NCI-H1092 treated with DMSO at 0.1 percent for 48 hours (cell line): ENCODE measurements at regions not wholly inside any gene's neighbourhood (a gene's known extent, or its start where the extent isn't known, plus 50 kb on each side); places are given as distances from the start of the nearest gene placed in this dataset.
A peak's percentile ranks its signal among the peaks of the same experiment; 100 is the strongest.

Source experiments
- DNase-seq: peaks from one replicate; lab custom pipeline; 2025; lab: John Stamatoyannopoulos, UW

DNA sequence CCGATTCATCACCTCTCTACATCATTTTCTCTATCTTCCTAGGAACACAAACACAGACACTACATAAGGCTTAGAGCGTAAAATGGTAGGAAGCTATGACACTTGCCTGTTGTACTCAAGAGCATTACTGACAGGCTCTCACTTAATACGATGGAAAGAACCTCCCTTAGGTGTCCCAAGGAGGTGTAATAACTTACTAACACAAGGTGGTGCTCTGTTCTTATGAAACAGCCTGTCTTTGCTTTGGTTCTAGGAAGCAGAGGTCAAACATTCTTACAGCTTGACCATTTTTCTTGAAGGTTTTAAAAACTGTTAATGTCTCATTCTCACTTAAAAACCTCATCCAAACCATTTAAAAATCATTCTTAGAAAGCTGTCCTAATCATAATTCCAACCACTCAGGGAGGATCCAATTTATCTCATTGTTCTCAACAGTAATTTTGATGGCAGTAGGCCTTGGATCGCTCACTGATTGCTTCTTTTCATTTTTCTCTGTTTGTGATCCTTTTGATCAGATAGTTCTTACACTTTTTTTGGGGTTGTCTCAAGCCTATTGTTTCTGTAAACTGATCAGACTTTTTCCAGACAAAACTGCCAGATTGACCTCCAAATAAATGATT lies 317.8 kb upstream of the AGTR1 start:
- peak; percentile 9 for DNase-seq

DNA sequence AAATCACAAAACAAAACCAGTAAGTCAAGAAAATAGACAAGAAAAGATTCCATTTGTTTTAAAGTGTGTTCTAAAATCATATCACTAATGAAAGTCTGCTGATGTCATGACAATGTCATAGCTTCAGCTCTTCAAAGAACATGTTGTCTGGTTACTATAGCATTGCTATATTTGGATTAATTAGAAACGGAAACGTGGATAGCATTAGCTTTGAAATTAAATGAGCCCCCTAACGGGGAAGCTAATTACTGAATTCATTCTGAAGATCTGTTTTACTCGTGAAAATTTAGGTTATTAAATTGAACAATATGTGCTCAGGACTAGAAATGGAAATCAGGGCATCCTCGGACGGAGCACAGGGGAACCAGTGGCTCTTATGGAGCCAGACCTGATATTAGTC lies 316.7 kb upstream of the AGTR1 start:
- DNase-seq: no peak

DNA sequence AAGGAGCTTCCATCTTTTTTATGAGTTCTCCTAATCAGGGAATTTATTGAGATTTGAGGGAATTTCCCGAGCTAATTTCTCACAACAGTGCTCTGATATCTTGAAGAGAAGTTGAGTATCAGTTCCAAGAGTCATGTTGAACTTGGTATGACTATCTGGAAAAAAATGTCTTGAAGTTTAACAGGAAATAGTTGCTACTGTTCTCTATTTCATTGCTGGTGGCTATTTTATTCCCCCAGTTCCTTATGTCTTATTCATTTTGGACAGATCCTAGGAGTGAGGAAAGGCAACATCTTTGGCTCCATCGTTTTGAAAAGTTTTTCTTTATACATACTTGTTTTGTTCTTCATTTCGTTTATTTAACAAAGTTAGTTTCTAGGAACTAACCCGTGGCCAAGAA lies 307.8 kb upstream of the AGTR1 start:
- DNase-seq: no peak

DNA sequence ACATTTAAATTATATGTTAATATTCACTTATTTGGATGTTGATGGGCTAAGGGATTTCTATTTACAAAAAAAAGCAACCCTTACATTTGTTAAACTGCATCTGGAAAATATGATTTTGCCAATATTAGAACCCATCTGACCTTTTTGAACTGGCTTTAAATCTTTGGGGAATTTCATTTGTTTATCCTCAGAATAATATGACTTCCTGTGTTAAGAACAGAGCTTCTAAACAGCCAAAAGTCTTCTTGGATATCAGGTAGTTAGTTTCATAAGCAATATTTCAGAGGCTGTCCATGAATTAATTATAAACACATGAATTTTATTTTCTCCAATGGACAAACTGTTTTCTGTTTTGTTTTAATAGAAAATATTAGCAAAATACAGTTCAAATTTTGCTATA lies 301.9 kb upstream of the AGTR1 start:
- DNase-seq: no peak

DNA sequence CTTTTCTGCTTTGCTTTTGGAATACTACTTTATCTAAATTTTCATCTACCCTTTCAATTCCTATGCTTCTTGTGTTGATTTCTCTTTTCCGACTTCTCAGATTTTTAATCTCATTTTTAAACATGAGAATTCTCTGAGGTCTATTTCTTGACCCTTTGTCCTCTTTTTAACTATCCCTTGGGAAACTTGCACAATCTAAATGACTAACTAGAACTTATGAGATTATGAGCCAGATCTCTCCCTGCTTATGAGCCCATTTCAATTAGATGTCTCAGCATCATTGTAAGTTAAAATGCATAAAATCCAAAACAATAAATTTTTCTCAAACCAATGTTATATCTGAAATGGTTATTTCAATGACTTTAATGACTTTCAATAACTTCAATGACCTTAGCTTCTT lies 296.9 kb upstream of the AGTR1 start:
- no peak for DNase-seq

DNA sequence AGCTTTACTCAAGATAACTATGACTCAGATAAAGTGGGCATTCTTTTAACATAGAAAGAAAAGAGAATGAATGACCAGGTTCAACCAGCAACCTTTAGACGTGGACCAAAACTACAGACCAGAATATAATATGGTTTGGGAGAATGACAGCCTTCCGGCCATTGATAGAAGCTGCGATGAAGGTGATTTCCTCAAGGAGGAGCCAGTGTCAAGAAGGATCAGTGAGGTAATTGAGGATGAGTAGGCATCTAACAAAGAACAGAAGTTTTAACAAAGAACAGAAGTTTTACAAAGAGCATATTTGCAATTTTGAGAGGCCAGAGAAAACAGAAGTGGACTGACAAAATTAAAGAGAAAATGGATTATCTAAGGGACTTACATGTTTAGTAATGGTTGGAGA lies 289.0 kb upstream of the AGTR1 start:
- DNase-seq: no peak

DNA sequence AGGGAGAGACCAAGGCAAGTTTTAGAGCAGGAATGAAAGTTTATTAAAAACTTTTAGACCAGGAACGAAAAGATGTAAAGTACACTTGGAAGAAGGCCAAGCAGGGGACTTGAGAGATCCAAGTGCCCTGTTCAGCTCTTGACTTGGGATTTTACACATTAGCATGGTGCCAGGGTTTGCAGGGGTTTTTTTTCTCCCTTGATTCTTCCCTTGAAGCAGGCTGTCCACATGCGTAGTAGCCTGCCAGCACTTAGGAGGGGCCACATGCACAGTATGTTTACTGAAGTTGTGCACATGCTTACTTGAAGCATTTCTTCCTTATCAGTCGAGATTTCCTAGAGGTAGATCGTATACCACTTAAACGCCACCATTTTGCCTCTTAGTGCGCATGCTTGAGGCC lies 277.5 kb upstream of the AGTR1 start:
- DNase-seq: no peak

DNA sequence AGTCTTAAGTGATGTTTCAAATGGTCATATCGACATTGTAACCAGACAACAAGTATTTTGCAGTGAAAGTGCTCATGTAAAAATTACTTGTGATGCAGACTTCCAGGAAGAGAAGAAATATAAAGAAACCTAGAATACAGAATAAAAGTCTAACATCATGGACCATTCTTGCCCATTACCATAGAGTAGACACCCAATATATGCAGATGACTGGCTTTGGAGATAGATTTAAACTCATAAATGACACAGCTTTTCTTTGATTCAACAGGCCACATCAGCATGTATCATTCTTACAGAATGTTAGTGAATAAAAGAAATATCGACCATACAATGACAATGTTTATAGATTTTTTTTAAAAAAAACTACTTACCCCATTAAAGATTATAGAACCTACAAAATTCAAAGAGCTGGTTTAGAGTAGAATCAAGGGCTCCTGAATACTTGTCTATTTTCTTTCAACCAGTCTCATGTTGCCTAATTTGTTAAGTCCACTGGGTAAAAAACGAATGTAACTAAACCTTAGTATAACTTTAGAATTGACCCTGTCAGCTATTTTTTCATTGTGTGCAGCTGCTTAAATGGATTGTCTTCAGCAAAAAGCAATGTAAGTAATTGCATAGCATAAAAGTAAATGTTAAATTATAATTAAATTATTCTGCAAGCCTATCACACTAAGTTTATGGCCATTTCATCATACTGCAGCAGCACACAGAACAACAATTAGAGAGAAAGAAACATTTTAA lies 268.7 kb upstream of the AGTR1 start:
- DNase-seq: no peak

DNA sequence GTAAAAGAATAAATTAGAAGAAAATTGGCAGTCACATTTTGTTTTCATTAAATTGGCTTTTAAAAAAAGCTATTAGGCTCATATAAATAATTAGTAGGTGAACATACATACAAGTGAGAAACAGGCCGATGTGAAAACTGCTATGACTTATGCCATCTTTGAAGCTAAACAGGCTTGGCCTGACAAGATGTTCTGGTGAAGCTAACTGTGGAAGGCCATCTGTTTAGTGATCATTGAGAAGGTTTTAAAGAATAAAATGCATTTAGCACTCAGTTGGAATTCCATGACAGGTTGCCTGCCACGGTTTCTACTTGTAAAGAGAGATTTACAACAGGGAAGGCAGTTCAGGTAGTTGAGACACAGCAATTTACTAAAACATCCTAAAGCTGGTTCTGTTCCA lies 264.0 kb upstream of the AGTR1 start:
- DNase-seq: no peak

DNA sequence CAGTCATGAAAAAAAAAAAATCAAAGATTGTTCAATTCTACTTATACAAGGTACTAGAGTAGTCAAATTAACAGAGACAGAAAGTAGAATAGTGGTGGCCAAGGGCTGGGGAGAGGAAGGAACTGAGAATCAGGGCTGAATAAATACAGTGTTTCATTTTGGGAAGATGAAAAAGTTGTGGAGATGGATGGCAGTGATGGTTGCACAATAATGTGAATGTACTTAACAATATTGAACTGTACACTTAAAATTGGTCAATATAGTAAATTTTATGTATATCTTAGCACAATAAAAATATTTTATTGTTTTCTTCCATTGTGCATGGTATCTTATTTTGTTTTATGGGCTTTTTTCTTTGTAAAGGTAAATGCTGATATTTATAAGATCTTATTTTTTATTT lies 262.2 kb upstream of the AGTR1 start:
- DNase-seq: no peak

DNA sequence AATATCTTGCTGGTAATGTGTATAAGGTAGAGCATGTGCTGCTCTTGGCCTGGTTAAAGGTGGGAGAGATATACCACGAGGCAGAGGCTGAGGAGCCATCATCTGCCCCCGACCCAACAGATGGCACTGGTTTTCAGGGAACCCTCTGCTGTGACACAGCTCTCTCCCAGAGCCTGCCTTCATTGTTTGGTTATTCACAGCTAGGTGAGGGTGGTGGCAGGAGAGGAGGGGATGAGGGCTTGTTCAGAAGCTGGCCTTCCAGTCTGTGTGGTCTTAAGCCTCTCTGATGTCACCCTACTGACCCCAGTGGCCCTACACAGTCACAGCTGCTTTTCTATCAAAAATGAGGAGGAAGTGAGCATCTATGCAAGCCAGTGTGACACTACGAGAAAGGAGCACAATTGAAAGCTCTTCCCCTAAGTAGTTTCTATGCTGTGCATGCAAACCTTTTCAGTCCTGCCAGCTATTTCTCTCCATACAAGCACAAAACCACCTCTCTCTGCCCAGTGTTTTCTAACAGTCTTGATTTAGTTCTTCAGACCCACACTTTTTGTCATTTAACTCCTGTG lies 258.4 kb upstream of the AGTR1 start:
- DNase-seq: no peak

DNA sequence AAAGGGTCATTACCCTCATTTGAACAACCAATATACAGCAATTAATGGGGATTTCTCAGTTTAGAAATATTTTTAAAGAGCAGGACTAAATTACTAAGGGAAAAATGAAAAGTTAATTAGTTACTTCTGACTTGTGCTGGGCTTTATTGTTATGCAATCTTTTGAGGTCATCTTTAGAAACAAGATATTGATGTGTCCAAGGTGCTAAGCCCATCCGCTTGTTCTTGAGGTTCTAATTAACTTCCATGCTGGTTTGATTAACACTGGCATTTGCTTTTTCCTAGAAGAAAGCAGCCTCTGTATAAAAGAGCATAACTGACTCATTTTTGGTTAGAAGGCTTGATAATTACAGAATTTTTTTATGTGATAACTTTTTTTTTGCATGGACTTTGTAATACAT lies 256.5 kb upstream of the AGTR1 start:
- DNase-seq: no peak

DNA sequence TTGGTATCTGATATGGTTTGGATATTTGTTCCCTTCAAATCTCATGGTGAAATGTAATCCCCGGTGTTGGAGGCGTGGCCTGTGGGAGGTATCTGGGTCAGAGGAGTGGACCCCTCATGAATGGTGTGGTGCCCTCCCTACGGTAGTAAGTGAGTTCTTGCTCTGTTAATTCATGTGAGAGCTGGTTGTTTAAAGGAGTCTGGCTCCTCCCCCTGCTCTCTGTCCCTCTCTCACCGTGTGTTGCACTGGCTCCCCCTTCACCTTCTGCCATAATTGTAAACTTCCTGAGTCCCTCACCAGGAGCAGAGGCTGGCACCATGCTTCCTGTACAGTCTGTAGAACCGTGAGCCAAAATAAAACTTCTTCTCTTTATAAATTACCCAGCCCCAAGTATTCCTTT lies 246.9 kb upstream of the AGTR1 start:
- no peak for DNase-seq

DNA sequence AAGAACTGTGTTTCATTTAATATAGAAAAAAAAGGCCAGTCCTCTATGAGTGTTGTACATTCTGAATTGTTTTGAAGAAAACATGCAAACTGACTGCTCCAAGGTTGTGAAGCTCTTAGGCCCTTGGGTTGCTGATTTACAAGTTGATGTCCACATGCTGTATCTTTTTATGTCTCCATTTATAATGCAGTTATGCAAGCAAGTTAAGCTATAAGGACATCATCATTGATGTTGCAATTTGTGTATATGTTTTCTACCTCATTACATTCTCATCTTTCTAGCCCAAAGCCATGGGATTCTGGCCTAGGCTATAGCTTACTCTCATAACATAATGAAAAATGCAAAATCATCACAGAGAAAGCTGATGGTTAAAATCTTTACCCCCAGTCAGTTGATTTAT lies 245.7 kb upstream of the AGTR1 start:
- no peak for DNase-seq

DNA sequence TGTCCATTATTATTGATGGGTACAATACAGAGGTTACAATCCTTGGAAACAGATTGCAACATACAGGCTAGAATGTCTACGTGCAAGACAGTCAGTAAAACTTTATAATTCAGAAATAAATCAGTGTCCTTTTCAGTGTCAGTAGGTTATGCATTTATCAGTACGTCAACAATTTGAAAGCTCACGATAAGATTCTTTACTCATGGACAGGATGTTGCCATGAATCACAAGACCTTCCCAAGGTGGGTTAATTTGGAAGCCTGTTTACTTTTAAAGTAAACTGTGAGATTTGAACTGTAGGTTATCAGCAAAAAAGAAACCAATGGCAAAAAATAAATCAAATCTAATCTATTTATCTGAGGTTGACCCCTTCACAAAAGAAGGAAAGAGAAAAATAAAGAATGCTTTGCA lies 243.9 kb upstream of the AGTR1 start:
- no peak for DNase-seq

DNA sequence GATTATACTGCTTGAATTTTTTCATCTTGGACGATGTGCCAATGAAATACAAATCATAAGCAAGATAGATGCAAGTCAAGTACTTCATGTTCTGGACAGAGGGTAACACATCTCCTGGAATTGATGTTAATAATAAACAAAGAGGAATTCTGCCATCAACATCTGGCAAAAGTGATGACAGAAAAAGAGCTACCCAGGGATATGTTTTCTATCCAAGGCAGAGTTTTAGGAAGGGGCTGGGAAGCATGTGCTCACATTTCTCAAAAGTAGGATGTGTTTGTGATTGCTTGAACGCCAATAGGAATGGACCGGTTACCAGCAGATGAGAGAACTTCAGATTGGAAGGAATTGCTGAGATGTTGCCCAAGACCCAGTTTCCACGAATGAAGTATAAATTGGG lies 242.6 kb upstream of the AGTR1 start:
- no peak for DNase-seq

DNA sequence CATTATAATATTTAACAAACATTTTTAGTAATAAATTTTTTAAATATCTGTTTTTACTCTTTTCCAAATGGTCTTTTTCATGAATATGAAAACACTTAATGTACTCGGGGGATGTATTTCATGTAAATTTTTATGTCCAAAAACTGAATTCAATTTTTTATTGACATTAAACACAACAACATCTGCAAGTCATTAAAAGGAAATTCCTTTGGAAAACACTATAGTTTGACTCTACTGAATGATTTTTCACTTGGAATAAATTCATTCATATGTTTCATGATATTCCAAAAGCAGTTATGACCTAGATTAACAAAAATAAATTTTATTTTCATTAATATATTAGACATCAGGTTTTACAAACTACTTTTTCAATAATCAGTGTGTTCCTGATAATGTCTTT lies 239.8 kb upstream of the AGTR1 start:
- DNase-seq: no peak

DNA sequence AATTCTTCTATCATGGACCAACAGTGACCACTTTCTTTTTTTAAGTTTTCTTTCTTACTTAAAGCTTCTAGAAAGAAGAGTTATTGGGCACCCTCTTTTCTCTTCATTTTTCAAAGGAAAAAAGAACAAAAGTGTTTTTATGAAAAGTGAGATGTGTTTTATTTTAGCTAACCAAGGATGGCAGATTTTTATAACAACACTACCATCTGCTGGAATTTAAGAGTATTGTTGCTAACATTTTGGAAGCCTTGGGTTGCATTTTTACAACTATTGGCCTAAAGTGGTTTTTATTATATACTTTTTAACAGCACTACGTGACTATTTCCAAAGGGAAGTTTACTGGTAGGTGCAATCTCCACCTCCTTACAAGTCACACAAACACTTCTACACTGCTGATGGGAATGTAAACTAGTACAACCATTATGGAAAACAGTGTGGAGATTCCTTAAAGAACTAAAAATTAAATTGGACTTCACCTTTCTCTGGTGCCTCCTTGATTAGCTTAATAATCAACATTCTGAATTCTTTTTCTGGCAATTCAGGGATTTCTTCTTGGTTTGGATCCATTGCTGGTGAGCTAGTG lies 237.7 kb upstream of the AGTR1 start:
- no peak for DNase-seq

DNA sequence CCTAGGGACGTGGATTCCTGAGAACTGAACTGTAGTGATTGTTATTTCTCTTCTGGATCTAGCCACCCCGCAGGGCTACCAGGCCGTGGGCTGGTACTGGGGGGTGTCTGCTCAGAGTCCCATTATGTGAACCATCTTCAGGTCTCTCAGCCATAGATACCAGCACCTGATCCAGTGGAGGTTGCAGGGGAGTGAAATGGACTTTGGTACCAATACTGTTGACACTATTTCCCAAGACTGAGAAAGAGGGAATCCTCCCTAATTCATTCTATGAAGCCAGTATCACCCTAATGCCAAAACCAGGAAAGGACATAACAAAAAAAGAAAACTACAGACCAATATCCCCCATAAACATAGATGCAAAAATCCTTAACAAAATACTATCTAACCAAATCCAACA lies 237.0 kb upstream of the AGTR1 start:
- no peak for DNase-seq

DNA sequence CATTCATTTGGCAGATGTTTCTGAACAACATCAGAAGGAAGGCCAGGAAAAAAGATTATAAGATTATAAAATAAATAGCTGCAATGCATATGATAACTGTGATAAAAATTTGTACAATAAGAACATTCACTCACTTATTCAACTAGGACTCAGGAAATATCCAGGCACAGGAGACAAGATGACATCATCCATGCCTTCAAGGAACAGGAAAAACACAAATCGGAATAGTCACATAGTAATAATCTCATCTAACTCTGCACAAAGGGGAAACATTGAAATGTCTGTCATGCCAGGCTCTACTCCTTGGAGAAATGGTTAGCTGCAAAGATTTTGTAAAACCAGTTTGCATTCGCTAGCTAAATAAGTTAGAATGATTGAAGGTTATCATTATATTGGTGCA lies 233.5 kb upstream of the AGTR1 start:
- DNase-seq: no peak

DNA sequence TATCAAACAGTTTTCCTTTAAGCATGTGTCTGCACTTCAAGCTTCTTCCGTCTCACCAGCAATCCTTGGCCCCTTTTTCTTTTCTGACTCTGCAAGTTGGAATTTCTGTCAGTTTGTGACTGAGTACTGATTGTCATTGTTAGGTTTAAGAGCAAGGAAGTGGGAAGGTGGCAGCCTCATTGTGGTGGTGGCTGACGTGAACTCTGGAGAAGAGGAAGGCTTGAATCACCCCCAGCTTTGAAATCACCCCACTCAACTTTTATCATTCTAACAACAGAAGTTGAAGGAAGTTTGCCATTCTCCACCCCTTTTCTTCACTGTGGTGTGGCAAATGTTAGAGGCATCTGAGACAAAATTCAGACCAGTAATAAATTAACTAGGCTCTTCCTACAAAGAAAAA lies 231.6 kb upstream of the AGTR1 start:
- DNase-seq: no peak

DNA sequence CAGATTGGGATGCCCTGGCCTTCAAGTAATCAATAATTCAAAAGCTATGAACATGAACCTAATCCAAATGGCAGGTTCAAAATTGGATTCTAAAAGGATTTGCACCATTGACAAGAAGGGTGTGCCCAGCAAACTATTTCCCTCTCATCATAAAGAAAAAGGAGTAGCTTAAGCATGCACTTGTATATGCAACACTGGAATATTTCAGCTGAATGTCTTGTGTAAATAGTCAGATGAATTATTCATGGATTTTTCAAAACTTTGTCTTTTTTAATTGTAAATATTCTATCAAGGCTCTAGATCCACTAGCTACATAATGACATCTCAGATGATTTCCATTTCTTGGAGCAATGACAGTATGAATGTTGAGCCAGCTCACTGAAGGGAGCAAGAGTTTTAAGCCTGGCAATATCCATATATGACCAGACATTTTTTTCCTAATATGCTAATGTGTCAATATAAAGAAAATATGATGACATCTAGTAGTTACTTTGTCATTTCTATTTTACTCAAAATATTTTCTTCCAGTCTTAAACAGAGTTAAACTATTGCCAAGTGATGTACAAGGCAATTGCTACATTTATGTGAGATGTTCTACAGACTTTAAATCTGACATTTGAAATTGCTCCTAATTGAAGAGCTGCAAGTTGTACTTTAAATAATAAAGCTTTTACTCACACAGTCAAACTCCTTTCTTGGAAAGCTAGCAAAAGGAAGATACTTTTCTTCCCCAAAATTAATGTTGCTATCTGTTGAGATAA lies 230.5 kb upstream of the AGTR1 start:
- DNase-seq: no peak

DNA sequence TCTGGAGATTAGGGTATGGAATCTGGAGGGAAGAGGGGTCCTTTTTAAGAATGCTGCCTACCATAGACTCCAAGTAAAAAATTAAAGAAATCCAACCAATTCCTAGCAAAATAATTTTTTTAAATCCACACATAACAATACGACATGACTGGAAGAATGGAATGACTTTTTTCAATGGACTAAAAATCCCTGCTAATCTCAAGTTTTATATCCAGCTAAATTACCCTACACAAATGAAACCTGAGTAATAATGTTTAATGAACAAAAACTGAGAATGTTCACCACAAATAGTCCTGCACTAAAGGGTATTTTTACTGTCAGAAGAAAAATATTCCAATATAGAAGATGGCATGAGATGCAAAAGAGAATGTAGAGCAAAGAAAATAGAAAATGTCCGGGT lies 220.3 kb upstream of the AGTR1 start:
- DNase-seq: no peak
